ENCODE measurements at regions not wholly inside any gene's neighbourhood (a gene's known extent, or its start where the extent isn't known, plus 50 kb on each side); places are given as distances from the start of the nearest gene placed in this dataset.
"Not testable (repeated sequence)": the region's sequence is repeated elsewhere in the genome, so short reads cannot be mapped to it uniquely, and the experiment has no call there.

- DNase-seq: no peak
Measured at GRCh38 chr10:29746080-29746797, 111.5 kb upstream of the SVIL start.

GRCh38 chr10:29740981-29741545 is 106.3 kb upstream of the SVIL start:
- no peak for DNase-seq

- no peak for DNase-seq
Measured at GRCh38 chr10:29738341-29738740, 103.6 kb upstream of the SVIL start.

- peak; percentile 20 for DNase-seq
Measured at GRCh38 chr10:29737074-29737593, 102.4 kb upstream of the SVIL start.

- no peak for DNase-seq
Measured at GRCh38 chr10:29736366-29737073, 101.7 kb upstream of the SVIL start.

- DNase-seq: peak; percentile 23
Measured at GRCh38 chr10:29735628-29736365, 101.0 kb upstream of the SVIL start.

GRCh38 chr10:29734962-29735627 is 100.3 kb upstream of the SVIL start:
- DNase-seq: no peak

- no peak for DNase-seq
Measured at GRCh38 chr10:29734640-29734961, 99.8 kb upstream of the SVIL start.

GRCh38 chr10:29733323-29733722 is 98.6 kb upstream of the SVIL start:
- no peak for DNase-seq

GRCh38 chr10:29732918-29733317 is 98.1 kb upstream of the SVIL start:
- DNase-seq: no peak

- no peak for DNase-seq
Measured at GRCh38 chr10:29731760-29732159, 97.0 kb upstream of the SVIL start.

- no peak for DNase-seq
Measured at GRCh38 chr10:29730969-29731368, 96.2 kb upstream of the SVIL start.

- no peak for DNase-seq
Measured at GRCh38 chr10:29730458-29730857, 95.7 kb upstream of the SVIL start.

GRCh38 chr10:29728541-29729049 is 93.8 kb upstream of the SVIL start:
- DNase-seq: no peak

GRCh38 chr10:29725927-29726326 is 91.2 kb upstream of the SVIL start:
- not testable (repeated sequence) for DNase-seq

- no peak for DNase-seq
Measured at GRCh38 chr10:29725133-29725720, 90.5 kb upstream of the SVIL start.

- no peak for DNase-seq
Measured at GRCh38 chr10:29723726-29724125, 89.0 kb upstream of the SVIL start.

GRCh38 chr10:29722777-29723176 is 88.0 kb upstream of the SVIL start:
- DNase-seq: no peak

- no peak for DNase-seq
Measured at GRCh38 chr10:29720149-29720548, 85.4 kb upstream of the SVIL start.

GRCh38 chr10:29719281-29719675 is 84.5 kb upstream of the SVIL start:
- no peak for DNase-seq

- DNase-seq: no peak
Measured at GRCh38 chr10:29715296-29715695, 80.5 kb upstream of the SVIL start.
